ENCODE measurements at regions not wholly inside any gene's neighbourhood (a gene's known extent, or its start where the extent isn't known, plus 50 kb on each side); places are given as distances from the start of the nearest gene placed in this dataset.

DNA sequence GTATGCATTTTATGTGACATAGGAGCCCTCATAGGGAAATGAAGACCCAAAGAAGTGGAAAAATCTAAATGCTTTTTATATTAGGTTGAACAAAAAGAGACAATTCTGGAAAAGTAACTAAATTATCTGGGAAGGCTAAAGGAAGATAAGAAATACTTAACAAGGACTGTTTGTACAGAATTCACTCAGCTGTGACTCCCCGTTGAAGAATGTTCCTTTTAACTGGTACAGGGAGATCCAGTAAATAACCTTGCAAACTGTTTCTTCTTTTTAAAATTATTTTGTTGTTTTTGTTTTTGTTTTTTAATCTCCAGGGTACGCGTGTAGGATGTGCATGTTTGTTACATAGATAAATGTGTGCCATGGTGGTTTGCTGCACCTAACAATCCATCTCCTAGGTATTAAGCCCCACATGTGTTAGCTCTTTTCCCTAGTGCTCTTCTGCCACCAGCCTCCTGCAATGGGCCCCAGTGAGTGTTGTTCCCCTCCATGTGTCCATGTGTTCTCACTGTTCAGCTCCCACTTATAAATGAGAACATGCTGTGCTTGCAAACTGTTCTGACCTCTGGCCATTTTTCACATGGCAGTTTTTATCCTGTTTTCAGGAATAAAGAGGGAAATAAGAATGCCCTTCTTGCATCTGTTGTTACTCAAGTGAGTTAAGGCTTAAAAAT lies 81.7 kb downstream of the PWWP3B start:
- no peak for TF ChIP-seq POLR2A (IDR thresholded peaks at IDR 0.05)
- TF ChIP-seq, protein P1, sequence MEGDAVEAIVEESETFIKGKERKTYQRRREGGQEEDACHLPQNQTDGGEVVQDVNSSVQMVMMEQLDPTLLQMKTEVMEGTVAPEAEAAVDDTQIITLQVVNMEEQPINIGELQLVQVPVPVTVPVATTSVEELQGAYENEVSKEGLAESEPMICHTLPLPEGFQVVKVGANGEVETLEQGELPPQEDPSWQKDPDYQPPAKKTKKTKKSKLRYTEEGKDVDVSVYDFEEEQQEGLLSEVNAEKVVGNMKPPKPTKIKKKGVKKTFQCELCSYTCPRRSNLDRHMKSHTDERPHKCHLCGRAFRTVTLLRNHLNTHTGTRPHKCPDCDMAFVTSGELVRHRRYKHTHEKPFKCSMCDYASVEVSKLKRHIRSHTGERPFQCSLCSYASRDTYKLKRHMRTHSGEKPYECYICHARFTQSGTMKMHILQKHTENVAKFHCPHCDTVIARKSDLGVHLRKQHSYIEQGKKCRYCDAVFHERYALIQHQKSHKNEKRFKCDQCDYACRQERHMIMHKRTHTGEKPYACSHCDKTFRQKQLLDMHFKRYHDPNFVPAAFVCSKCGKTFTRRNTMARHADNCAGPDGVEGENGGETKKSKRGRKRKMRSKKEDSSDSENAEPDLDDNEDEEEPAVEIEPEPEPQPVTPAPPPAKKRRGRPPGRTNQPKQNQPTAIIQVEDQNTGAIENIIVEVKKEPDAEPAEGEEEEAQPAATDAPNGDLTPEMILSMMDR (IDR thresholded peaks at IDR 0.05): no peak
